T-helper 1 cell treated with Interleukin-12 subunit alpha and Interleukin-12 subunit beta and Interleukin-4 antibody, amounts not matched to agents 30 μg/mL and 1 μg/mL, for 36 hours (primary cell): ENCODE measurements at regions not wholly inside any gene's neighbourhood (a gene's known extent, or its start where the extent isn't known, plus 50 kb on each side); places are given as distances from the start of the nearest gene placed in this dataset.

ENCODE experiments used
- H3K27ac Mint-ChIP-seq: one replicate; pipeline ENCODE4 v1.8.0; 2021; ENCODE audit warnings: mild to moderate bottlenecking, mixed read lengths
- H3K27me3 Mint-ChIP-seq: one replicate; pipeline ENCODE4 v1.8.0; 2021; ENCODE audit warnings: low read depth, mixed read lengths
- H3K36me3 Mint-ChIP-seq: one replicate; pipeline ENCODE4 v1.8.0; 2021; ENCODE audit warnings: low read depth, mixed read lengths
- H3K4me1 Mint-ChIP-seq: one replicate; pipeline ENCODE4 v1.8.0; 2021; ENCODE audit warnings: low read depth, mixed read lengths
- H3K4me3 Mint-ChIP-seq: one replicate; pipeline ENCODE4 v1.8.0; 2021; ENCODE audit warnings: mild to moderate bottlenecking, moderate library complexity, mixed read lengths
- H3K9me3 Mint-ChIP-seq: one replicate; pipeline ENCODE4 v1.8.0; 2021; ENCODE audit warnings: mixed read lengths

GRCh38 chr6:6704103-6705060 lies 115.9 kb downstream of the LY86 start:
- H3K36me3 Mint-ChIP-seq: no peaks in the 10 kb centered on the region
- no peaks in the 10 kb centered on the region for H3K9me3 Mint-ChIP-seq
- H3K4me3 Mint-ChIP-seq: no peak overlapping the region
- H3K4me1 Mint-ChIP-seq: peaks cover 2% of the 10 kb centered on the region
- peaks cover 51% of the 10 kb centered on the region for H3K27me3 Mint-ChIP-seq
- no peak overlapping the region for H3K27ac Mint-ChIP-seq

GRCh38 chr6:6705061-6705425 lies 116.5 kb downstream of the LY86 start:
- Mint-ChIP-seq H3K4me1 (peaks cover 2% of the 10 kb centered on the region), H3K36me3 (no peaks in the 10 kb centered on the region), H3K9me3 (no peaks in the 10 kb centered on the region), H3K27ac (no peak overlapping the region), H3K4me3 (no peak overlapping the region), H3K27me3 (peaks cover 56% of the 10 kb centered on the region)

GRCh38 chr6:6705915-6706675 lies 117.6 kb downstream of the LY86 start:
- Mint-ChIP-seq H3K4me3 (no peak overlapping the region), H3K27me3 (peaks cover 57% of the 10 kb centered on the region), H3K4me1 (peaks cover 3% of the 10 kb centered on the region), H3K27ac (no peak overlapping the region), H3K9me3 (no peaks in the 10 kb centered on the region), H3K36me3 (no peaks in the 10 kb centered on the region)

DNA sequence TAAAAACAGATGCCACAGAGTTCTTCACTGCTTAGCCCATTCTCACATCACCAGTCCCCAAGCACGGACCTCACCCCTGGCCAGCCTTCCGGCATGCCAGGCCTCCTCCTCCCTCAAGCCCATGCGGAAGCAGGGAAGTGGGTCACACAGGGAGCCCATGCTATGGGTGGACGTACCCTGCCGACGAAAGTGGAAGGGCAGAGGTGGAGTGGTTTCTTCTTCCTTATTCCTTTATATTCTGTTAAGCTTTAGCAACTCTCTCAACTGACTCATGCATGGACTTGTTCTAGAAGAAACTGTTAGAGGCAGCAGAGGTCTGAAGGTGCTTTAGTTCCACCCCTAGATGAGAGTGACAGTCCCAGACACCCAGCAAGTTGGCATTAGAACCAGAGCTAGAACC lies 118.6 kb downstream of the LY86 start:
- no peak overlapping the region for H3K27ac Mint-ChIP-seq
- H3K4me1 Mint-ChIP-seq: peaks cover 11% of the 10 kb centered on the region
- no peak overlapping the region for H3K4me3 Mint-ChIP-seq
- H3K27me3 Mint-ChIP-seq: peaks cover 52% of the 10 kb centered on the region
- H3K36me3 Mint-ChIP-seq: no peaks in the 10 kb centered on the region
- H3K9me3 Mint-ChIP-seq: no peaks in the 10 kb centered on the region

DNA sequence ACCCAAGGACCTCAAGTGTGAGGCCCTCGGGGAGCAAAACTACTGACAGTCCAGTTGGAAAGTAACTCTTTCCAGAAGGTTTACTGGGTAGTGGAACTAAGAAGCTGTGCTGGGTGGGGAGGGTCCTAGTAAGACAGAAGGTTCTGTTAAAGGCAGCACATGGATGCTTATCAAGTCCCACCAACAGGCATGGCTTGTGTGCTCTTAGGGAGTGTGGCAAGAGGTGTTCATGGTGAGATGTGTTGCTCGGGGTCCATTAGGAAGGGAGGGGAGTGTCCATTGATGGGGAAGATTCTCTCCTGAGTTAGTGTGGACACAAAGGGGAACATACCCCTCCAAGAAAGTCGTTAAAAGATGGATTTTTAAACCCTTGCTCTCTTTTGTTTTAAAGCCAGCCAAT lies 120.6 kb downstream of the LY86 start:
- no peaks in the 10 kb centered on the region for H3K9me3 Mint-ChIP-seq
- no peak overlapping the region for H3K4me3 Mint-ChIP-seq
- H3K36me3 Mint-ChIP-seq: no peaks in the 10 kb centered on the region
- peaks cover 28% of the 10 kb centered on the region for H3K4me1 Mint-ChIP-seq
- H3K27me3 Mint-ChIP-seq: peaks cover 48% of the 10 kb centered on the region
- no peak overlapping the region for H3K27ac Mint-ChIP-seq

DNA sequence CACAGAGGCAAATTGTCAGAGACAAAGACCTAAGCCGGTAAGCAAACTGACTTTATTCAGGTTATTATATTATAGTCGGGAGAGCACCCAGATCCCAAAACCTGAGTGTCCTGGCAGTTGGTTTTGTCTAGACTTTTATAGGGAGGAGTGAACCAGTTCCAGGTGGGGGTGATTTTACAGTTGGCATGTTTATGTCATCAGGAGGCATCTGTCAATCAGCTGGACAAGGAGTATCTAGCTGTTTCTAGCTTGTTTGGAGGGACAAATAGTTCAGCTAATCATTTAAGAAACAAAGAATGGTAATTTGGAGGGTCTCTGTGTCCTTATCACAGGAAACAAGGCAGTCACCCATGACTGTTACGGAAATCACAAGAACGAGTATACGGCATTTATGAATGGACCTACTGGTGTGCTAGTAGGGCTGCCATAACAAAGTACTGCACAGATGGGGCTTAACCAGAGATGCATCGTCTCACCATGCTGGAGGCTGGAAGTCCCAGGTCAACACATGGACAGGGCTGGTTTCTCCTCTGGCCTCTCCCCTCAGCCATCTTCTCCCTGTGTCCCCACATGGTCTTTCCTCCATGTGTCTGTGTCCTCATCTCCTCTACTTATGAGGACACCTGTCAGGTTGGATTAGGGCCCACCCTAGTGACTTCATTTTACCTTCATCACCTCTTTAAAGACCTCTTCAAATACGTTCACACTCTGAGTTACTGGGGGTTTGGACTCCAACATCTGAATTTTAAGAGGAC lies 122.7 kb downstream of the LY86 start:
- H3K9me3 Mint-ChIP-seq: no peaks in the 10 kb centered on the region
- H3K4me1 Mint-ChIP-seq: peaks cover 32% of the 10 kb centered on the region
- peak overlapping the region; percentile 35 for H3K4me3 Mint-ChIP-seq
- H3K27me3 Mint-ChIP-seq: peaks cover 41% of the 10 kb centered on the region
- H3K27ac Mint-ChIP-seq: no peak overlapping the region
- H3K36me3 Mint-ChIP-seq: no peaks in the 10 kb centered on the region

GRCh38 chr6:6711832-6712448 lies 123.4 kb downstream of the LY86 start:
- Mint-ChIP-seq H3K4me1 (peaks cover 34% of the 10 kb centered on the region), H3K4me3 (peak overlapping the region; percentile 35), H3K27me3 (peaks cover 36% of the 10 kb centered on the region), H3K9me3 (no peaks in the 10 kb centered on the region), H3K27ac (peak overlapping the region; percentile 3), H3K36me3 (no peaks in the 10 kb centered on the region)

DNA sequence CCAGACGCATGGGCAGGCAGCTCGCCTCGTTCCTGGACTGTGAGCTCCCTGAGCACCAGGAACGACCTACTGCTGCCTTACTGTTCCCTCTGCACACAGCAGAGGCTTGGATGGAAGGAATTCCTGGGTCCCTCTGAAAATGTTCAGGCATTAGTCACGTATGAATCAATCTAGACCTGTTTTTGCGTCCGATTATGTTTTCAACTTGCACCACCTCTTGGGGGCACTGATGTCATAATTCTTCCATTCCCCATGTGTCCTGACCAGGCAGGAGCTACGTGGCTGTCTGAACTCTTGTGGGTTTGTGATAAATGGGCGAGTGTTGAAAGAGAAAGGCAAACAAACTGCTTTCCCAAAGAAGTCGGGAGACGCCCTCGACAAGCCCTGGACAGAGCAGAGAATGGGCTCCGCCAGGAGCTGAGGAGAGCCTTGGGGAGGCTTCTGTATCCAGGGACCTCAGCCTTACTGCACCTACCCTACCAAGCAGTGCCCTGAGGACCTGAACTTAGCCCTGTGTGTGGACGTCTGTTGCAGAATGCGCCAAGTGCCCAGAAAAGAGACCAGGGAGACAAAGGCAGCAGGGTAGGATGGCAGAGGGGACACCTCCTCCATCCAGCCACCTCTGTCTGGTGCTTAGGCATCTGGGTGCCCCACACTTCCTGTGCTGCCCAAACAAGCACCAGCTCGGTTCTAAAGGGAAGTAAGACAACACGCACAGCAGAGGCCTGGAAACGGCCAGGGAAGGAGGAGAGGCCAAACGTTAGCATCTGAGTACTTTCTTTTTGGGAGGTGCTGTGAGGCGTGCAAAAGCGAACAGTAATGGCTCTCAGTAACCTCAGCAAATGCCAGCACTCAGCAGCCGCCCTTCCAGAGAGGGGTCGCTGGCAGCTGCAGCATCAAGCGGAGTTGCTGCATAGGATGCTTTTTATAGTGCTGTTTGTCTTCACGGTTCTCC lies 124.2 kb downstream of the LY86 start:
- Mint-ChIP-seq H3K27ac (peak overlapping the region; percentile 6), H3K4me3 (peak overlapping the region; percentile 35), H3K27me3 (peaks cover 31% of the 10 kb centered on the region), H3K36me3 (no peaks in the 10 kb centered on the region), H3K4me1 (peaks cover 36% of the 10 kb centered on the region), H3K9me3 (no peaks in the 10 kb centered on the region)

GRCh38 chr6:6713657-6714056 lies 125.1 kb downstream of the LY86 start:
- Mint-ChIP-seq H3K27me3 (peaks cover 30% of the 10 kb centered on the region), H3K4me1 (peaks cover 44% of the 10 kb centered on the region), H3K4me3 (no peak overlapping the region), H3K9me3 (no peaks in the 10 kb centered on the region), H3K36me3 (no peaks in the 10 kb centered on the region), H3K27ac (no peak overlapping the region)

DNA sequence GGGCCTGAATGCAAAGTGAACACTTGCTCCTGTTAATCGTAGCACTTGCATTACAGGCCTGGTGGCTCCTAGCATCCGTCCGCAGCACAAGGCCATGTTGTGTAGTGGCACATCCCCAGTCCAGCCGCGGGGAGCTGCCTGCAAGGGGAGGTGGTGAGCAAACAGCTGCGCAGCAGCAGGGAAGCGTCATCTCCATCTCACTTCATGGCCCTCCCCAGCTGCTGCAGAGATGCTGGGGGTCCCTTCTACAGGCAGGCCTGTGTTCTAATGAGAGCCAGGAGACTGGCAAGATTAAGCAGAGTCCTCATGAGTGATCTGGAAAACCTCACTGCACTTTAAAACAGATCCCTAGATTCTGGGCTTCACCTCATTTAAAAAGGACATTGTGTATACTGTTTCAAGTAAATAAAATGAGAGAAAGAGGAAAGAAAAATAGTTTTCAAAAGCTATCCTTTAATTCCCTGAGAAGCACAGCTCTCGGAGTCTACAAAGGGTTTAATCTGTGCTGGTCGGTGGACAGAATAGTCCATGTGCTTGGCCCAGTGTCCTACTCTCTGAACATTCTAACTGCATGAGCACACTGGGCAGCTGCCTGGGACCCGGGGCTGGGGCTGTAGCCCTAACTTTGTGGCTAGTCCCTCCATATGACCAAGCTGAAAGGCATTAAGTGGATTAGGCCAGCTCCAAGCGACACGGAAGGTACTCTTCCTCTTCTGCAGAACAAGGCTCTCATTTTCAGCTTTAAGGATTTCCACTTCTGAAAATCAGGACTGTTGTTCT lies 125.8 kb downstream of the LY86 start:
- no peaks in the 10 kb centered on the region for H3K36me3 Mint-ChIP-seq
- peaks cover 24% of the 10 kb centered on the region for H3K27me3 Mint-ChIP-seq
- H3K9me3 Mint-ChIP-seq: no peaks in the 10 kb centered on the region
- no peak overlapping the region for H3K4me3 Mint-ChIP-seq
- peaks cover 49% of the 10 kb centered on the region for H3K4me1 Mint-ChIP-seq
- H3K27ac Mint-ChIP-seq: no peak overlapping the region

DNA sequence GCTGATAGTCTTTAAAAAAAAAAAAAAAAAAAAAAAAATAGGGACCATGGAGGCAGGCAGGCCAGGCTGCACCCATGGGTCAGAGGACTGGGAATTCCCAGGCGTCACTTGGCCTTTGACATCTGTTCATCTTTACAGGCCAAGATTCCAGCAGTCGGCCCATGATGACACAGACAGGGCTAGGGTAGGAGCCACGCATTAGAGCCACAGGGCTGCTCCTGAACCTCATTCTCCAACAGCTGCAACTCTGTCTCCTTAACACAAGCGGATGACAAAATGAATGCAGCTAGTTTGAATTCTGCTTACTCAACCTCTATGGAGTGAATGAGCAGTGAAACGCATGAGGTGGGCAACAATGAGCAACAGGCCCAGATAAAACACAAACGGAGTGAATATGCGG lies 126.4 kb downstream of the LY86 start:
- H3K27ac Mint-ChIP-seq: no peak overlapping the region
- no peak overlapping the region for H3K4me3 Mint-ChIP-seq
- H3K4me1 Mint-ChIP-seq: peaks cover 53% of the 10 kb centered on the region
- H3K36me3 Mint-ChIP-seq: no peaks in the 10 kb centered on the region
- H3K27me3 Mint-ChIP-seq: peaks cover 18% of the 10 kb centered on the region
- H3K9me3 Mint-ChIP-seq: no peaks in the 10 kb centered on the region

- Mint-ChIP-seq H3K9me3 (no peaks in the 10 kb centered on the region), H3K27ac (no peak overlapping the region), H3K27me3 (peaks cover 13% of the 10 kb centered on the region), H3K36me3 (no peaks in the 10 kb centered on the region), H3K4me3 (no peak overlapping the region), H3K4me1 (peaks cover 52% of the 10 kb centered on the region)
Measured at GRCh38 chr6:6715465-6715864, 126.9 kb downstream of the LY86 start.
